ENCODE measurements at regions not wholly inside any gene's neighbourhood (a gene's known extent, or its start where the extent isn't known, plus 50 kb on each side); places are given as distances from the start of the nearest gene placed in this dataset.

GRCh38 chr1:30511991-30512913 is 211.1 kb downstream of the MATN1 start:
- DNase-seq: no peak

- no peak for DNase-seq
Observed at GRCh38 chr1:30511563-30511962, 211.8 kb downstream of the MATN1 start.

- no peak for DNase-seq
Observed at GRCh38 chr1:30511106-30511505, 212.3 kb downstream of the MATN1 start.

GRCh38 chr1:30509670-30510069 is 213.7 kb downstream of the MATN1 start:
- DNase-seq: no peak

- DNase-seq: no peak
Observed at GRCh38 chr1:30508611-30509010, 214.8 kb downstream of the MATN1 start.

GRCh38 chr1:30508175-30508448 is 215.3 kb downstream of the MATN1 start:
- no peak for DNase-seq

- DNase-seq: no peak
Observed at GRCh38 chr1:30507401-30508174, 215.8 kb downstream of the MATN1 start.

GRCh38 chr1:30507016-30507312 is 216.4 kb downstream of the MATN1 start:
- DNase-seq: no peak

GRCh38 chr1:30506291-30507015 is 216.9 kb downstream of the MATN1 start:
- no peak for DNase-seq

- DNase-seq: no peak
Observed at GRCh38 chr1:30505853-30506252, 217.5 kb downstream of the MATN1 start.

- no peak for DNase-seq
Observed at GRCh38 chr1:30492451-30492850, 230.9 kb downstream of the MATN1 start.

- DNase-seq: no peak
Observed at GRCh38 chr1:30491831-30492230, 231.6 kb downstream of the MATN1 start.

GRCh38 chr1:30490554-30491053 is 232.8 kb downstream of the MATN1 start:
- DNase-seq: no peak

GRCh38 chr1:30489737-30490389 is 233.5 kb downstream of the MATN1 start:
- no peak for DNase-seq

GRCh38 chr1:30488324-30488913 is 235.0 kb downstream of the MATN1 start:
- no peak for DNase-seq

GRCh38 chr1:30487042-30487441 is 236.3 kb downstream of the MATN1 start:
- DNase-seq: no peak

- DNase-seq: no peak
Observed at GRCh38 chr1:30485072-30485471, 238.3 kb downstream of the MATN1 start.

GRCh38 chr1:30484668-30485067 is 238.7 kb downstream of the MATN1 start:
- DNase-seq: no peak

GRCh38 chr1:30479575-30479974 is 243.8 kb downstream of the MATN1 start:
- DNase-seq: no peak

- DNase-seq: no peak
Observed at GRCh38 chr1:30478799-30479563, 244.4 kb downstream of the MATN1 start.

- DNase-seq: no peak
Observed at GRCh38 chr1:30478283-30478682, 245.1 kb downstream of the MATN1 start.

GRCh38 chr1:30477588-30477987 is 245.8 kb downstream of the MATN1 start:
- DNase-seq: no peak

All from CD4-positive, alpha-beta T cell treated with Interleukin-17A for 1 hour (primary cell).